A673 (cell line): ENCODE measurements at regions not wholly inside any gene's neighbourhood (a gene's known extent, or its start where the extent isn't known, plus 50 kb on each side); places are given as distances from the start of the nearest gene placed in this dataset.

ENCODE experiments used
- BruUV-seq: library from RNA; stranded (reverse); fragments of 400-500 nt; replicated peaks from 2 replicates; lab custom pipeline; 2021; lab: Mats Ljungman, UMichigan
- CTCF ChIA-PET: fragments of 300-600 bp; sonication (Branson Sonifier 250); formaldehyde crosslinking; loops from one replicate; lab custom pipeline; 2022; ENCODE audit warnings: antibody characterized with exemption; lab: Charles Lee
- POLR2A ChIA-PET: fragments of 300-600 bp; sonication (Branson Sonifier 250); formaldehyde crosslinking; loops from one replicate; lab custom pipeline; 2022; ENCODE audit warnings: antibody characterized with exemption; ENCODE audit not compliant: low non-redundant PET; lab: Charles Lee
- DNase-seq: peaks from one replicate; pipeline ENCODE4 v3.0.0-alpha.2; 2015; ENCODE audit warnings: low spot score
- H3K27ac ChIP-seq: fragments of 200-600 bp; sonication (generic); 2 replicates; pipeline ENCODE4 v1.5.1; 2016; ENCODE audit warnings: mixed run types, low read depth, mild to moderate bottlenecking, mixed read lengths, antibody characterized with exemption, low read length; ENCODE audit not compliant: poor library complexity, severe bottlenecking
- H3K27me3 ChIP-seq: fragments of 200-600 bp; sonication (generic); replicated peaks from 2 replicates; pipeline ENCODE4 v1.6.1; 2017; ENCODE audit warnings: mixed run types, low read depth, mild to moderate bottlenecking, mixed read lengths, antibody characterized with exemption, low read length; ENCODE audit not compliant: insufficient read depth, poor library complexity
- H3K36me3 ChIP-seq: fragments of 200-600 bp; sonication (generic); 2 replicates; pipeline ENCODE4 v1.6.1; 2016; ENCODE audit warnings: mixed run types, mild to moderate bottlenecking, mixed read lengths, antibody characterized with exemption, low read length; ENCODE audit not compliant: insufficient read depth, poor library complexity, severe bottlenecking
- H3K4me1 ChIP-seq: fragments of 200-600 bp; sonication (generic); 2 replicates; pipeline ENCODE4 v1.6.1; 2017; ENCODE audit warnings: mixed run types, mild to moderate bottlenecking, mixed read lengths, antibody characterized with exemption, low read length; ENCODE audit not compliant: insufficient read depth, poor library complexity, severe bottlenecking
- H3K4me3 ChIP-seq: fragments of 200-600 bp; sonication (generic); 2 replicates; pipeline ENCODE4 v1.5.1; 2016; ENCODE audit warnings: low read depth, mixed run types, mild to moderate bottlenecking, mixed read lengths, low read length; ENCODE audit not compliant: poor library complexity, severe bottlenecking
- H3K9me3 ChIP-seq: fragments of 200-600 bp; sonication (generic); 2 replicates; pipeline ENCODE4 v1.6.1; 2016; ENCODE audit warnings: mixed run types, low read depth, mild to moderate bottlenecking, mixed read lengths, antibody characterized with exemption, low read length; ENCODE audit not compliant: poor library complexity, severe bottlenecking
- CTCF ChIP-seq: fragments of 300-800, 200-600 bp; sonication (generic); conservative IDR thresholded peaks from 2 replicates; pipeline ENCODE4 v1.5.1; 2017; ENCODE audit warnings: low read depth, mild to moderate bottlenecking, antibody characterized with exemption, low read length, moderate library complexity, mixed read lengths
- EZH2 ChIP-seq: fragments of 200-600 bp; sonication (generic); IDR thresholded peaks from 2 replicates; pipeline ENCODE4 v1.6.1; 2017; ENCODE audit warnings: borderline replicate concordance, low read depth, mild to moderate bottlenecking, mixed read lengths, antibody characterized with exemption, low read length; ENCODE audit not compliant: poor library complexity, severe bottlenecking
- intact Hi-C: fragments of 100-400 bp; cut with micrococcal nuclease; formaldehyde crosslinking; loops from one replicate; pipeline ENCODE4 v1.10.0; 2022; ENCODE audit not compliant: unreplicated experiment

DNA sequence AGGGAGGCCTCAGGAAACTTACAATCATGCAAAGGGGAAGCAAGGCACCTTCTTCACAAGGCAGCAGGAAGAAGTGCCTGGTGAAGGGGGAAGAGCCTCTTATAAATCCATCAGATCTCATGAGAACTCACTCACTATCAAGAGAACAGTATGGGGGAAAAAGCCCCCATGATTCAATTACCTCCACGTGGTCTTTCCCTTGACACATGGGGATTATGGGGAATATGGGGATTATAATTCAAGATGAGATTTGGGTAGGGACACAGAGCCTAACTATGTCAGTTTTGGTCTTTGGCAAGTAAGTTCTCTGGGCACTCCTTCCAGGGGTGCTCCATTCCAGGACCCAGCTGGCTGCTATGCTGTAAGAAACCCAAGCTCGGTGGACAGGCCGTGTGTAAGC is 275.3 kb upstream of the TUT7 start:
- Histone ChIP-seq H3K27ac (no peak overlapping the region), H3K4me1 (peaks cover 27% of the 10 kb centered on the region), H3K27me3 (no peaks in the 10 kb centered on the region), H3K36me3 (no peaks in the 10 kb centered on the region), H3K9me3 (no peaks in the 10 kb centered on the region), H3K4me3 (no peak overlapping the region)
- DNase-seq: no peak
- ChIA-PET CTCF (no interaction called here), POLR2A (no interaction called here)
- no TSS peak for BruUV-seq
- intact Hi-C loops: loop anchor here (5.0 kb wide), 1 partner anchor 698 kb away; no protein-coding TSS in a partner anchor
- TF ChIP-seq EZH2 (no peak), CTCF (no peak)

DNA sequence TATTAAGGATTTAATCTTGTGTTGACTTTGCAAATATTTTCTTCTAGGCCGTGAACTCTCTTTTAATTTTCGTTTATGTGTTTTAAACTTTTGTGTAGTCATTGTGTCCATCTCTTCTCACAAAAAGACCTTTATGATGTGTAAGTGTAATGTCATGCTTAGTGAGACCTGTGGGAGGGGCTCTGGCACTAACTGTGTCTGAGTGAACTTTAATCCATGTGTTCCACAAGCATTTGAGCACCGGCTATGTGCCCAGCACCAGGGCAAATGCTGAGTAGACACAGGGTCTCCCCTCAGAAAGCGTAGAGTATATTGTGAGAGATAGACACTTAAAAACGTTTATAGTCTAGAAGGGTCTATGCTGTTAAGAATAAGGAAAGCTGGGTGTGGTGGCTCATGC is 272.6 kb upstream of the TUT7 start:
- Histone ChIP-seq H3K9me3 (no peaks in the 10 kb centered on the region), H3K4me3 (no peak overlapping the region), H3K27me3 (no peaks in the 10 kb centered on the region), H3K4me1 (peaks cover 20% of the 10 kb centered on the region), H3K27ac (no peak overlapping the region), H3K36me3 (no peaks in the 10 kb centered on the region)
- BruUV-seq: no TSS peak
- TF ChIP-seq EZH2 (no peak), CTCF (no peak)
- DNase-seq: no peak
- POLR2A ChIA-PET: no interaction called here
- intact Hi-C loops: loop anchor here (5.0 kb wide), 1 partner anchor 700 kb away; no protein-coding TSS in a partner anchor
- CTCF ChIA-PET: no interaction called here

DNA sequence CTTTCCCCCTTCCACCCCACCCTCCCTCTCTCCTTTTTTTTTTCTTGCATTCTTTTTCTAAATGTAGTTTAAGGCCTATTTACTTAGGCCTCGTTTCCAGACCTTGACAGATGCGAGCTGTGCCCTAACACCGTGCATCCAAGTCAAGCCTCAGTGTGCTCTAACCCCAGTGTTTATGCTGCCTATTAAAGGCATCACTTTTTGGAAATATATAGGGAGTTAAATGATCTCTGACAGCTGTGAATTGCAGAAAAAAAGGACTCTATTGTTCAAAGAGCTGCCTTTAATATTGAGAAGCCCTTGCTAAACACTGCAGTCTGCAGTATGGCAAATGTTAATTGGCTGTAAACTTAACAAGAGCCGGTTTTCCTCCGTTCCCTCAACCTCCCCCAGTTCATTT is 270.4 kb upstream of the TUT7 start:
- CTCF ChIA-PET: no interaction called here
- no TSS peak for BruUV-seq
- POLR2A ChIA-PET: no interaction called here

More for the DNA sequence above, 270.4 kb upstream of the TUT7 start:
- H3K27ac ChIP-seq: peak overlapping the region; percentile 53
- no peak for DNase-seq
- no peaks in the 10 kb centered on the region for H3K36me3 ChIP-seq
- no peak for TF ChIP-seq EZH2
- no peak for TF ChIP-seq CTCF
- no peaks in the 10 kb centered on the region for H3K27me3 ChIP-seq
- H3K4me1 ChIP-seq: peaks cover 20% of the 10 kb centered on the region
- intact Hi-C loops: loop anchor here (5.0 kb wide), 1 partner anchor 703 kb away; no protein-coding TSS in a partner anchor
- no peak overlapping the region for H3K4me3 ChIP-seq
- H3K9me3 ChIP-seq: no peaks in the 10 kb centered on the region
